ENCODE measurements at regions not wholly inside any gene's neighbourhood (a gene's known extent, or its start where the extent isn't known, plus 50 kb on each side); places are given as distances from the start of the nearest gene placed in this dataset.

DNA sequence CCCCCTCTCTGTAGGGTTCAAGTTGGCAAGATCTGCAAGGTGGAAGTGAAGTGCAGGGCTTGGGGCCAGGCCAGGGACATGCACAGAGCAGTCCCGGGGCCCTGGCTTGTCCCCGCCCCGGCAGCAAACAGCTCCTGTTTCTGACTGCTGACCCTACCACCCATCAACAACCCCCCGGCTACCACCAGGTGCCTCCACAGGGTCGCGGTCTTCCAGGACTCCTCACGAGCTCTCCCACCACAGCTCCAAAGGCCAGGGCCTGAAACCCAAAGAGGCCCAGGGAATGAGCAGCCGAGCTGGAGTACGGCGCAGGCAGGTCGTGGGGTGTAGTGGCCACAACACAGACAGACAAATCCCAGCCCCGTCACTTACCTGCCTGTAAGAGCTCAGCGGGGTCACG is 121.3 kb upstream of the SMAD3 start:
- intact Hi-C loops (cut with DNase I; ENCODE audit: low total_unique reads), result no loop called here
- Histone ChIP-seq H3K4me3 (no peak overlapping the region), H3K4me1 (peaks cover 0 to 18% (median 2%) of the 10 kb centered on the region in 6 donors), H3K27me3 (replicated peaks in 1 of 7) (no peaks in the 10 kb centered on the region), H3K9me3 (no peaks in the 10 kb centered on the region), H3K27ac (no peak overlapping the region), H3K36me3 (no peaks in the 10 kb centered on the region)
- WGBS, 5 donors, result 91 to 94% (median 91%) methylated on average over 6 to 14 of the region's 14 CpGs
- DNase-seq, result no peak
- TF ChIP-seq POLR2AphosphoS5 (IDR thresholded peaks at IDR 0.05) (no peak), POLR2A (IDR thresholded peaks at IDR 0.05) (no peak)
- TF ChIP-seq, protein P1, sequence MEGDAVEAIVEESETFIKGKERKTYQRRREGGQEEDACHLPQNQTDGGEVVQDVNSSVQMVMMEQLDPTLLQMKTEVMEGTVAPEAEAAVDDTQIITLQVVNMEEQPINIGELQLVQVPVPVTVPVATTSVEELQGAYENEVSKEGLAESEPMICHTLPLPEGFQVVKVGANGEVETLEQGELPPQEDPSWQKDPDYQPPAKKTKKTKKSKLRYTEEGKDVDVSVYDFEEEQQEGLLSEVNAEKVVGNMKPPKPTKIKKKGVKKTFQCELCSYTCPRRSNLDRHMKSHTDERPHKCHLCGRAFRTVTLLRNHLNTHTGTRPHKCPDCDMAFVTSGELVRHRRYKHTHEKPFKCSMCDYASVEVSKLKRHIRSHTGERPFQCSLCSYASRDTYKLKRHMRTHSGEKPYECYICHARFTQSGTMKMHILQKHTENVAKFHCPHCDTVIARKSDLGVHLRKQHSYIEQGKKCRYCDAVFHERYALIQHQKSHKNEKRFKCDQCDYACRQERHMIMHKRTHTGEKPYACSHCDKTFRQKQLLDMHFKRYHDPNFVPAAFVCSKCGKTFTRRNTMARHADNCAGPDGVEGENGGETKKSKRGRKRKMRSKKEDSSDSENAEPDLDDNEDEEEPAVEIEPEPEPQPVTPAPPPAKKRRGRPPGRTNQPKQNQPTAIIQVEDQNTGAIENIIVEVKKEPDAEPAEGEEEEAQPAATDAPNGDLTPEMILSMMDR (IDR thresholded peaks at IDR 0.05 in 8 of 11, conservative IDR thresholded peaks at IDR 0.05 in 3 of 11), result no peak

DNA sequence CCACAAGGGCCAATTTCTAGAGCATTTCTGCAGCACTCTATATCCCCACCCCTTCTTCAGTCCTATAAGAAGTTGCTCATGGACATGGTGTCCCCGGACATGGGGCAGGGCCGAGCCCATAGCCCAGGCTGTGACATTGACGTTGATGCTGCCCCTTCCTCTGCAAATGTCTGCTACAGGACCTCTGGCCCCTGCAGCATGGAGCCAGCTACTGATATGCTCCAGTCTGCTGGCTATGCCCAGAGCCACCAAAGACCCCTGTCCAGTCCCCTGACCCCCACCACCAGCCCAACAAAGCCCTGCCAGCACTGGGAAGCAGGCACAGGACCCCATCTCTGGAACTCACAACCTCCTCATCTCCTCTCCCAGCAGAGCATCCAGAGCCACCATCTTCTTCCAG is 120.1 kb upstream of the SMAD3 start:
- Histone ChIP-seq H3K9me3 (no peaks in the 10 kb centered on the region), H3K27me3 (replicated peaks in 1 of 7) (no peaks in the 10 kb centered on the region), H3K4me3 (no peak overlapping the region), H3K4me1 (peaks cover 0 to 18% (median 2%) of the 10 kb centered on the region in 6 donors), H3K27ac (no peak overlapping the region), H3K36me3 (no peaks in the 10 kb centered on the region)
- intact Hi-C loops (cut with DNase I; ENCODE audit: low total_unique reads), result loop anchor here (5.0 kb wide), 1 partner anchor 487 kb away; no protein-coding TSS in a partner anchor
- 84 to 94% (median 88%) methylated on average over 3 of the region's 3 CpGs for WGBS, 5 donors
- DNase-seq, result no peak
- TF ChIP-seq POLR2A (IDR thresholded peaks at IDR 0.05) (no peak), POLR2AphosphoS5 (IDR thresholded peaks at IDR 0.05) (no peak)
- TF ChIP-seq, protein P1 (IDR thresholded peaks at IDR 0.05 in 8 of 11, conservative IDR thresholded peaks at IDR 0.05 in 3 of 11), result no peak

DNA sequence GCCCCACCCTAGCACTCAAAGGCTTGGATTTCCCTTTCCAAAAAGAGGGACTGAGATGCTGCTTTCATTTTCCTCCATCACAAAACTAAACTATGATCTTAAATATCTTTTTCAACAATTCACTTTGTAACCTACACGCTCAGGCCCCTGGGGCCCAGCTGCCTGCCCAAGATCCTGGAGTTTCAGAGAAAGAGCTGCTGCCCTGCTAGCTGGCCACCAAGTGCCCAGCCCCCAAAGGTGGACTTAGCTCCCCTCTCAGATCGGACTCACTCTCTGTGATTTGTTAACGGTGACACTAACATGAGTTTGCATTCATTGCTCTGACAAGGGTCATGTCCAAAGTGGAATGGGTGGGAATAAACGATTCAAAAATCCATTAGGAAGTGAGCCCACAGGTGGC is 119.6 kb upstream of the SMAD3 start:
- peaks cover 0 to 18% (median 2%) of the 10 kb centered on the region in 6 donors for H3K4me1 ChIP-seq

DNA sequence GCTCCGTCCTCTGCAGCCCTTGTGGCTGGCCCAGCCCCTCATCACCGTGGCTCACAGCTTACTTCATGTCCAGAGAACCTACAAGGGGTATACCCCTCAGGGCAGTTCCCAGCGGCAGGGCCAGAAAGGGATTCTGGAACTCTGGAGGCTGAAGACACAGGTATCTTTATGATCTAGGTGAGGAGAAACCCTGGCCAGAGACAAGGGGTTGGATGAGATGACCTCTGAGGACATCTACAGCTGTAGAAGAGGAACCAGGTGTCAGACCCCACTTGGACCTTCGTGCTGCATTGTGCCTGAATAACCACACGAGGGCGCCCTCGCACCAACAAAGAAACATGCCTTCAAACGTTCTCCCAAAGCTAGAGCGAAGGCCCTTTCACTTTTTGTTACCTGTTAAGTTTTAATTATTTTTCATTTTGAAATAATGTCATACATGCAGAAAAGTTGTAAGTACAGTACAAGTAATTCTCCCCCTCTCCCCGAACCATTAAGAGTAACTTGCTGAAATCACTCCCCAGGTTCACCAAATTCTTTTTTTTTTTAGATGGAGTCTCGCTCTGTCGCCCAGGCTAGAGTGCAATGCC is 118.7 kb upstream of the SMAD3 start:
- TF ChIP-seq POLR2A (IDR thresholded peaks at IDR 0.05), result no peak
- TF ChIP-seq POLR2AphosphoS5 (IDR thresholded peaks at IDR 0.05), result peak in 1 of 3 donors; percentile 35
- TF ChIP-seq, protein P1 (IDR thresholded peaks at IDR 0.05 in 8 of 11, conservative IDR thresholded peaks at IDR 0.05 in 3 of 11), result peak; percentile 90 to 97 (median 95)
- intact Hi-C loops (cut with DNase I; ENCODE audit: low total_unique reads), result loop anchor here (2.0 to 5.0 kb wide), 2 partner anchors 356 to 486 kb away; no protein-coding TSS in a partner anchor
- Histone ChIP-seq H3K9me3 (no peaks in the 10 kb centered on the region), H3K4me1 (peaks cover 0 to 18% (median 2%) of the 10 kb centered on the region in 6 donors), H3K27ac (no peak overlapping the region), H3K4me3 (no peak overlapping the region), H3K27me3 (replicated peaks in 1 of 7) (no peaks in the 10 kb centered on the region), H3K36me3 (no peaks in the 10 kb centered on the region)
- DNase-seq, result peak; percentile 91
- WGBS, 5 donors, result 31 to 38% (median 34%) methylated on average over 12 of the region's 12 CpGs

More for the DNA sequence above, 119.6 kb upstream of the SMAD3 start:
- TF ChIP-seq, protein P1 (IDR thresholded peaks at IDR 0.05 in 8 of 11, conservative IDR thresholded peaks at IDR 0.05 in 3 of 11), result no peak
- TF ChIP-seq POLR2A (IDR thresholded peaks at IDR 0.05) (no peak), POLR2AphosphoS5 (IDR thresholded peaks at IDR 0.05) (no peak)
- H3K4me3 ChIP-seq, result no peak overlapping the region
- no peaks in the 10 kb centered on the region for H3K27me3 ChIP-seq (replicated peaks in 1 of 7)
- H3K36me3 ChIP-seq, result no peaks in the 10 kb centered on the region
- no peak for DNase-seq
- H3K27ac ChIP-seq, result no peak overlapping the region
- no peaks in the 10 kb centered on the region for H3K9me3 ChIP-seq
- 71 to 82% (median 77%) methylated on average over 4 of the region's 4 CpGs for WGBS, 5 donors
- intact Hi-C loops (cut with DNase I; ENCODE audit: low total_unique reads), result loop anchor here (2.0 to 5.0 kb wide), 2 partner anchors 357 to 486 kb away; no protein-coding TSS in a partner anchor

Data from spleen (tissue), 11 donors.